GM21576 (cell line): ENCODE measurements at regions not wholly inside any gene's neighbourhood (a gene's known extent, or its start where the extent isn't known, plus 50 kb on each side); places are given as distances from the start of the nearest gene placed in this dataset.

ENCODE experiments used
- ATAC-seq: cut with Tn5 transposase; IDR thresholded peaks from one replicate; pipeline ENCODE4 v1.9.1; 2021; ENCODE audit warnings: mild to moderate bottlenecking, moderate library complexity; ENCODE audit not compliant: unreplicated experiment

DNA sequence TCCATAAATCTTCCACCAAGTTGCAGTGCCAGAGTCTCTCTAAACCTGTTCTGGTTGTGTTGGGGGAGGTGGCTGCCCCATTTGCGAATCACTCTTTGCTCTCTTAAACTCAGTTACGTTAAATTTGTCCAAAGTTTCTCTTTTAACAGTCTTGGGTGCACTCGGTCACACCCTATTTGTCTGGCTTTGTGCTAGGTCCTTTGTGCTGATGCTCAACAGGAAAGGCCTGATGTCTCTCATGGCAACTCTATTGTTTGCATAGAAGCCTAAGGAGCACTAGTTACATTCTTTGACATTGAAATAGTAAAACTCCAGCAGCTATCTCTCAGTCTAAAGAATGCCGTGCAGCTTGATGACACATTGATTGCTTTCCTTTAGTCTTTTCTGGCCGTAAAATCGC is 105.1 kb downstream of the TRMT11 start:
- no peak for ATAC-seq

DNA sequence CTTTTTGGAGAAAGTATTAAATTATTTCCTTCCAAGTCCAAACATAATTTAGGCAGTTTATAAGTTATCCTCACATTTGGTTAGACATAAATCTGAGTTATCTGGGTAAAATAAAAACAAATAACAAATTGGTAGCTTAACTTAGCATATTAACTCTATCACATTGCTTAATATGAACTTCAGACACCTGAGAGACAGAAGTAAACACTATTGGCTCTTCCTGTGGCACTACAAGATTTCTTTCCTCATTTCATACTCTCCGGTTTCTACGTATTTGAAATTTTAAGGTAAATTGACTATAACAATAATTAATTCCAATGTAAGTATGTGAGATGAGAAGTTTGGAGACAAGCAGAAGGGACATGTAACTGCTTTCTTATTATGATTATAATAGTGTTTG is 106.8 kb downstream of the TRMT11 start:
- ATAC-seq, result no peak

DNA sequence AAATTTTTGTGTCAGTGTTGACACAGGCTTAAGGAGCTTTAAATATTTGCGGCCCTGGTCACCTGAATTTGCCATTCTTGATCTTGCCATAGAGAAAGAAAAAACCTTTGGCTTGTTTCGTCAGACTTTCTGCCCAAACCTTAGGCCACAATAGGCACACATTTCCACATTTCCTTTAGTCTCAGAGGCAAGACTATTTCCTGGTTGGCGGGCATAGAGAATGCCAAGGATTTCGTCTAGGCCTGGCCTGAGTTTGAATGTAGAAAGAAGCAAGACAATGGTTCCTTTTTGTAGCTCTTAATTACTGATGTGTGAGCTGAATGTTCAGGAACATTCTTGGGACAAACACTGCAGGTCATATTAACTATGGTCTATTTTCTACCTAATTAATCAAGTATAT is 108.1 kb downstream of the TRMT11 start:
- no peak for ATAC-seq

DNA sequence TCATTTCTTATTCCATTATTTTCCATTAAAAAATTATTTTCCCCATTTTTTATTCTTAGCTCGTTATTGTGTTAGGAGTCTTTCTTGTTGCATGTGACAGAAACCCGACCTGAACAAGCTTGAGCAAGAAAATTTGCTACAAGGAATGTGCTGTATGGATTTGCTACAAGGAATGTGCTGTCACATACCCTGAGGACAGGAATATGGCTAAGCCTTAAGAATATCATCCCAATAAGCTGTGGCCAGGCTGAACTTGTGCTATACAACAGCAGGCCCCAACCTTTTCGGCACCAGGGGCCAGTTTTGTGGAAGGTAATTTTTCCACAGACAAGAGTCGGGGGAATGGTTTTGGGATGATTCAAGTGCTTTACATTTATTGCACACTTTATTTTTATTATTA is 114.0 kb downstream of the TRMT11 start:
- ATAC-seq, result no peak

DNA sequence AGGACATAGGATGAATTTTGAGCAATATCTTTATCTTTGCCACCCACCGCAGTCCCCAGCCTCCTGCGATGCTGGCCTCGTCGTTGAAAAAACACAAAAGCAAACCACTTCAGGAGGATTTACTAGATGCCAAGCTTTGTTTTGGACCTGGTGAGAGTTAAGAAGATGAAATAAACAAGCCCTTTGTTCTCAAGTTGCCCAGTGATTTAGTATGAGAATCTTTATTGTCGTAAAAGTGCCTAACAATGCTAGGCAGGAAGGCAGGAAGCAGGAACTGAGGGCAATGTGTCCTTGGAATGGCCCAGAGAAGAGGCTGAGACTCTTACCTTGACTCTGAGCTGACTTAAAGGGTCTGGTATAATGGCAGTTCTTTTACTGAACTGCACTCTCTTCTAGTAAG is 116.0 kb downstream of the TRMT11 start:
- no peak for ATAC-seq

DNA sequence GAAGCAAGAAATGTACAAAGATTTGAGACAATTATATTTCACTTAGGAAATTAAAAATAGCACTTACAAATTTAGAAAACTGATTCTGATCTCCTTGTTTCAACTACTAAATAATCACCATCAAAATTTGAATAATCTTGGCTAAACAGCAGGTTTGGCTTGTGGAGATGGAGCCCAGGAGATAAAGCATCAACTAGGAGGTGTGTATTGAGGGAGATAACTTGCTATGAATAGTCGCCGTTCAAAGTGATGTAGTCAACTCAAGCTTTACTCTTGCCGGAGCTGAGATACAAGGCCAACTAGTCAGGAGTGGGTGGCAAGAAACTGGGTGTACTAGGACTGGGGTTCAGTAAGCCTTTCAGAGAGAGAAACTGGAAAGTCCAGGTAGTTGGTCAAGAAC is 117.7 kb downstream of the TRMT11 start:
- ATAC-seq, result no peak

DNA sequence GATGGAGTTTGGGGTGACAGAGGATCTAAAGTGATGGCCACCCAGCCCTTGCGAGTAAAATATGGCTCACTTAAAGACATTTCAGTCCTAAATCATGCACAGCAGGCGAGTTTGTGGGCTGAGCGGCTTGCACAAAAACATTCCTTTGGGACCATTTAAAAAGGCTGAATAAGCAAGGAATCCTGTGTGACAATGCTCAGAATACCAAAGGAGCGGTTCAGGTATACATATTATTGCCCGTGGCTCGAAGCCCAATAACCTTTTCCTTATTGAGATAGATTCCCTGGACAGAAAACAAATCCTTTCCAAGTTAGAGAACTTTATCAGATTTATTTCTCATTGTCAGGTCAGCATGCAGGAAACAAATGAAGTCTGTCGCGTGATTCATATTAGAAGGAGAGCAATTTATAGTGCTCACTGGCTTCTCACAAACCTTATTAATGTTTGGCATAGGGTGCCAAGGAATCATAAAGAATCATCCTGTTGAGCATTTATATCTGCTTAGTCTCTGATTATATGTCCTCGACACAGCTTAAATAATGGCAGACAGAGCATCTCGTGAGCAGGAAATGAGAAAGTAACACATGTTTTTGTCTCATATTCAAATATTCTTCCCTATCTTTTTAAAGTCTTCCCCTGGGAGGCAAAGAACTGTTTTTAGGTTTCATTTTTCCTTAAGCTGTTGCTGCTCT is 121.3 kb downstream of the TRMT11 start:
- no peak for ATAC-seq

DNA sequence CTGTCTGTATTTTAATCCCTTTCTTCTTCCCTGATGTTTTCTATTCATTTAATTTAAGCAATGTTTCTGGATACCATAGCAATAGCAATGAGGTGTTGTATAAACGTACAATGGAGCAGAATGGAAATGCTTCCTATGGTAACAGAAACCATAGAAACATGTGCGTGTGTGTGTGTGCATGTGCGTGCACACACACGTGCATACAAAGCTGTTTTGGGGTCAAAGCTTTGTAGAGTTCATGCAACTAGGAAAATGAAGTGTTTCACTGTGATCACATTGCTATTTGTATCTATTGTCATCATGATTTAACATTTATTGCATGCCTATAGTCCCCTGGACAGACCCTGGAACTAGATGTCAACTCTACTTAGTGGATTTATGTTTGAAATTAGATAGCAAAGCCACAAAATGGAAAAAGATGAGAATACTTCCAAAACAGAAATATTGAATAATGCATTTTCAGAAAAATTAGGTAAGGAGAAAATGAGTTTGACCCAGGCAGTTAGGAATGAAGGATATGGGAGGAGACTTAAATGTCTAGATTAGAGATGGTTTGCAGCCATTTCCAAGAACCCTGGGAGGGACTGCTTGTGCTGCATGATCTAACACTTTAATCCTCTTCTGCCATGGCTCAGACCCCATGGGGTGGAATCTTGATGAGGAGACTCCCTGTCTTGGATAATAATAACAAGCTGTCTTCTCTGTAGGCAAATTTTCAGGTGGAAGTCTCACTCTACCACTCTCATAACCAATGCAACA is 124.4 kb downstream of the TRMT11 start:
- ATAC-seq, result no peak

DNA sequence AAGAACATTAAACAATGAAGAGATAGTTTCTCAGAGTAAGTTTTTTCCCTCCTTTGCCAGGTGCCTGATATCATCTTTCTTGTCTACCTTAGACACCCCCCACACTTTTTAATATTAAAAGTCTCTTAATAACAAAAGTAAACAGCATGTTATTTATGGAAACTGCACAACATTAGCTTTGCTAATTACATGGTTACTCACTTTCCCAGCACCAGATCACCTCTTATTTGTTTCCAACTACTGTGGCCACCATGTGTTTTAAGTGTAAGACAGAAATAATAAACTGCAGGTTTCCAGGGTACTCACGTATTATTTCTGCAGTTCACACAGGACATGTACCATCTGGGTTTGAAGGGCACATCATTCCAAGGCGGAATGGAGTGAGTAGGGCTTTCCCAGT is 125.0 kb downstream of the TRMT11 start:
- no peak for ATAC-seq

DNA sequence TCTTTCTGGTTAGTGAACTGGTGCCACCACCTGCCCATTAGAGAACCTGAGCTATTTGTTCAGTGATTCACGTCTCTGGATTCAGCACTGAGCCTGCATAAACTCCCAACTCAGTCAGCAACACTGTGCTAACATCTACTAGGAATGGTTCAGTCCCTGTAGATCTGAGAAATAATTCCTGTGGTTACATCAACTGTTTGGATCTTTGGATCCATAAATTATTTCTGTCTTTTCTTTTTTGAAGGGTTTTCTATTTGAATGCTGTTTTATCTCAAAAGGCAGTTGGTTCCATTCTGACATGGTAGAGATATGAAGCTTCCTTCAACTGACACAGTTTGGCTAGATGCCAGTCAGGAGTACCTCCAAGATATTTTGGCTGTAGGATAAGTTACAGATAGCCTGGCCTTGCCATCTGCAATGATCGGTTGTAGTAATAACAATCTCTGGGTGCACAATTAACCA is 125.9 kb downstream of the TRMT11 start:
- ATAC-seq, result no peak

DNA sequence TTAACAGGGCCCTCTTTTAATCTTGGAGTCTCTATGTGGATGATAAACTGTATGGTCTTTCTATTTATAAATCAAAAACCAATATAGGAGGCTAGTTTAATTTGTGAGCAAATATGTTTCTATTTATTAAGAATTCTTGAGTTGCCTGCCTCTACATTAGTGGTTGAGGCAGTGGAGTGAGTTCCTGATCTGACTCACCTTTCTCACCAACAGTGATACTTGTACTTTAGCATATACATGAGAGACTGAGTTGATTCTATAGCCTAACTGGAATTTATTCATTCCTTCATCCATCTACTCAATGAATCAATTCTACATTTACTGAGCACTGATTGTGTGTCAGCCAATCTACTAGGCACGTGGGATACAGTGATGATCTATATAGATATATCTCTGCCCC is 126.9 kb downstream of the TRMT11 start:
- peak; percentile 47 for ATAC-seq

DNA sequence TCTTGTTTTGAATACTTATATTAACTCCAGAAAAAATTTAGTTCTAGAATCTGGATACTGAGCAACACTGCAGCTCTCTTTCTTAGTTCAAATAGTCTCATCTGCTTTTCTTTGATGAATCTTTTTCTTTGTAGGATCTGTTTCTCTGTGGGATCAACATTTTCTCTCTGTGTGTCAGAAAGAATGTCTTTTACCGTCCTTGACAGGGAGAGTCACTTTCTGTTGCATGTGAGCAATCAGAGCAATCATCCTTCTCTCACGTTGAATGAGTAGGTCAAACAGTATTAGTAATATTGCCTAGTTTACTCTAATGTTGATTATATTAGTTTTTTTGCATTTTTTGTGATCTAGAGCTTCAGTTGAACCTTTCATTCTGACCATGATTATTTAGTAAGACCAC is 130.9 kb downstream of the TRMT11 start:
- ATAC-seq, result no peak

DNA sequence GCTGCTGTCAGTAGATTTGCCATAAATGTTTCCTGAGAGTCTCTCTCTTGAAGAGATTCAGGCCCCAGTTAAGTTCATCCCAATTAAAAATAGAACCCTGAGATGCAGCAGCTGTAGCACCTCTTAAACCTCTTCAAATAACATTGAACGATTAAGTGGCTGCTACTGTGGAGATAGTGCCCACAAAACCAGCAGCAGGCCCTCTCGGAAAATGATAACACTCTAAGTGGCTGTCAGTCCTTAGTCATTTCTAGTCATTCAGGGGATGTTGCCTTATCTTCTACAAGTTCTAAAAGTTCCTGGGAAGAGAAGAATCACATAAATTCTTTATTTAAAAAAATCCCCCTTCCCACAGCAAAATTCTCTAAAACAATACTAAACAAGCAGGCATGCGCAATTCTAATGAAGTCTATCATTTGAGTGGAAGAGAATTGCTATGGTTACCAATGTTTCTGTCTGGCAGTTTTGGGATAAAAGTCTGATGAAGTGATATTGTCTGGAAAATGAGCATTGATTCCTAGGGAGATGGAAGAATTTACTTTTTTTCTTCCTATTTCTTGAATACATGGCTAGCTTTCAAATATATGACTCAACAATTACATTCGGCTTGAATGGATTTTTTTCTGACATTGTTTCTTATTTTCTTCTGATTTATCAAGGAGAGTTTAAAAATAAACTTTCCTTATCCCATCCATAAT is 131.9 kb downstream of the TRMT11 start:
- no peak for ATAC-seq

DNA sequence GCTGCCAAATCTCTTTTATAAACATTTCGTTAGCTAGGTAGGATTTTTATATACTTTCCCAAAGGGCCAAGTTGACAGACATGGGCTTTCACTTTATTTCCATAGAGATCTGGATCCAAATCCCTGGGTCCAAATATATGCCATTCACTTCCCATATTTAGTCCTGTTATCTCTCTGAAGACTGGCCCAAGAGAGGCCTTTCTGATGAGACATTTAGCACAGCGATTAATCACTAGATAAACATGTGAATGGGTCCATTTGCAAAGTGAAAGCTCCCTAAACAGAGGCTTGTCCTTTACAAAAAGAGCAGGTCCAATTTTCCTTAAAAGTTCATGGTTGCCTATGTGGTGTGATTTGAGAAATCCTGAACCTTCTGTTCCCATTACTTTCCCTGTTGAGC is 132.6 kb downstream of the TRMT11 start:
- no peak for ATAC-seq

DNA sequence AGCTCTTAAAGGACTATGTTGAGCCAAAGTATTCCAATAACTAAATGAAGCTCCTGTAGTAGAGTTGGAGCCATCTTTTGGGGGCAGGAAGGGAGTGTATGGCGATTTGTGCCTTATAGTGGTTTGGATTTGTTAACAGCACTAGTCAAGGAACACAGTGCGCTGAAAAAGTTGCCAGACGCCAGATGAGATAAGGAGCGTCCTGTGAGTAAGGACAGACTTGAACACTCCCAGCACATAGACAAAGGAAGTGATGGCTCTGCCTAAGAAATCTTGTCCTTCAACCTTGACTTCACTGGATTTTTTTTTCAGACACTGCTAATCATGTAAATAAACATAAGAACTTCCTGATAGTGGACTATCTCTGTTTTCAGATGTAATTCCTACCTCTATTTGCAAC is 136.9 kb downstream of the TRMT11 start:
- ATAC-seq, result no peak

DNA sequence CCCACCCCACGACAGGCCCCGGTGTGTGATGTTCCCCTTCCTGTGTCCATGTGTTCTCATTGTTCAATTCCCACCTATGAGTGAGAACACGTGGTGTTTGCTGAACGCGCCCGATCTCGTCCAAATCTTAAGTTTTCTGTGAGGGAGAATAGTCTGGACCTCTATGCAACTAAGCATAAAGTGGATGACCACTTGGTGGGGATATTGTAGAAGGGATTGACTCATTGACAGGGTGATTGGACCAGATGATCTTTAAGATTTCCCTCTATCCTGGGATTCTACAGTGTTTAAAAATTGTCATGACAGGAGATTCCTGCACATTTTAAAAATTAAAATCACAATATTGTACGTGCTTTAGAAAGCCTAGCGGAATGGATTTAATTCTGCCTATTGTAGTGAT is 141.3 kb downstream of the TRMT11 start:
- no peak for ATAC-seq

DNA sequence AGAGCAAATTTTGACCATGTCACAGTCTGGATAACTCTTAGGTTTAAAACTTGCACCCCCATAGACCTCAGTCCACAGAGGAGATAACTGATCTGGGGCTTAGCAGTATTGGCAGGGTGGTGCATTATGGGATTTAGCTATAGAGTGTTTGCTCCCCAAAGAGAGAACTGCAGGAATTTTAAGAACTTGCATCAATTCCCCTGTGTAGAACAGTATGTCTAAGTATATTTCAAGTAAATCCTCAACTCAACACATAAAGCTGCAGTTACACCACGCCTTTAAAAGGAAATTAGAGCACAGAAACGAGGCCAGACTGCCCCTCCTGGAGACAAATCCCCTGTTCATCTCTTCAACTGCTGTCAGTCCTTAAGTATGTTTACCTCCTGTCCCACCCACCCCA is 144.9 kb downstream of the TRMT11 start:
- ATAC-seq, result no peak

DNA sequence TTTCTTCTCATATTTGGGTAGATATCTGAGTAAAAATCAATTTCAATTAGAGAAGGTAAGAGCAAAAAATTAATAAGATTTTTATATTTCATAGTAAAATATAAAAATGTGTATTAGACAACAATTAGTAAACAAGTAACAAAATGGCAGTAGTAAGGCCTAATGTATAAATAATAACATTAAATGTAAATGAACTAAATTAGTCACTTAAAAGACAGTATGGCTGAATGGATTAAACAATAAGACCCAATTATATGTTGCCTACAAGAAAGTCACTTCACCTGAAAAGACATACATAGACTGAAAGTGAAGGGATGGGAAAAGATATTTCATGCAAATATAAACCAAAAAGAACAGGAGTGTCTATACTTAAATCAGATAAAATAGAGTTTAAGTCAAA is 147.6 kb downstream of the TRMT11 start:
- ATAC-seq, result no peak

DNA sequence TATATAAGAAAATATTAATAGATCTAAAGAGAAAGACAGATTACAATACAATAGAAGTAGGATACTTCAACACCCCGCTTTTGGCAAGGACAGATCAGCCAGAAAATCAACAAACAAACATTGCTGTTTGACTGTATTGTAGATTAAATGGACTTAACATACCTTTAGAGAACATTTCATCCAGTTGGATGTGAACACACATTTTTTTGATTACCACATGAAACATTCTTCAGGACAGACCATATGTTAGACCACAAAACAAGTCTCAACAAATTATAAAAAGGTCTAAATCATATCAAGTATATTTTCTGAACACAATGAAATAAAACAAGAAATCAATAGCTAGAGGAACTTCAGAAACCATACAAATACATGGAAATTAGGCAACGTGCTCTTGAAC is 148.2 kb downstream of the TRMT11 start:
- ATAC-seq, result no peak

DNA sequence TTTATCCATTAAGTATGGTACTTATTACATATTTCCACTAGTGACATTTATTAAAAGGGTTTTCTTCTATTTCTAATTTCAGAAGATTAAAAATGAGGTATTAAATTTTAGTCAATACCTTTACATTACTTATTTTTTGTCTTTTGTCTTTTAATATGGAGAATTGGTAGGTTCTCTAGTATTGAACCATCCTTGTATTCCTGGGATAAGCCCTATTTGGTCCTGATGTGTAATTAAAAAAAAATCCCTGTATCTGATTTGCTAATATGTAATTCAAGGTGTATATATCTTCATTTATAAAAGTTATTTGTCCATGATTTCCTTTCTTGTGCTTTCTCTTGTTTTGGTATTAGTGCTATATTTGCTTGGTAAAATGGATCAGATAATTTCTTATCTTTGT is 153.7 kb downstream of the TRMT11 start:
- no peak for ATAC-seq

DNA sequence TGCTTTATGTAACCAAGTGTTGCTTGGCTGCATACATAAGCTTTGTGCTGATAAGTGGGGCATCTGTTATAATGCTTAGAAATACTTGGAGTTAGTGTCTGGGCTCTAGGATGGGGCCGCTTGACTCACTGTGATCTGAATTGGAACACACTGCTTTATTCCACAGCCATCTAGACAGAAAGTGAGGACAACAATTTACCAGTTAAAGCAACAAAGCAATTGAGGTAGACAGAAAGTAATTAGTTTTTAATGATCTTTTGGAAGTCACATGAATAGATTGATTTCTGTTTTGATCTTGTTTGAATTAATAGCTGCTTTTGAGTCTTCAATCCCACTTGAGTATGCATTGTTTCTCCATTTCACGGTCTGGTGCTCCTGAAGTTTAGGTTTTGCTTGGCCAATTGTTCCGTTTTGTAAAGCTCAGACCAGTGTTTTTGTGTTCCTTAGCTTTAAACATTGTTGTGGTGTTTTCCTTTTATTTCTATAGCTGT is 157.5 kb downstream of the TRMT11 start:
- no peak for ATAC-seq

DNA sequence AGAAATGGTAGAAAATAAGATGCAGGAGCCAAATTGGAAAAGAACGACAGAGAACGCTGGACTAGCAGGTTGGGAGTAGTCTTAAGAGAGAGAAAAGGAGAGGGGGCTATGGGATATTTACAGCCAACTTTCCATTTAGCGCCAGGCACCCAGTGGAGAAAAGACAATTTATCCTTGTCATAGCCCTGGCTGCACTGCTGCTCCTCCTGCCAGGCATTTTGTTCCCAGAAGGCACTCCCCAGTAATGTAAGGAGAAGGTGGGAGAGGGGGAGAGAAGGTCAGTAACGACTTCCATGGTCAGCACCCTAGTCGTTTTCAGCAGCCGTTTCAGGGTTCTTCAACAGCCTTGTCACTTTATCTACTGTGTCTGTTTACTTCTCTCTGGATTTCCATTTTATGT is 159.0 kb downstream of the TRMT11 start:
- ATAC-seq, result no peak
